Activated naive CD8-positive, alpha-beta T cell (primary cell): ENCODE measurements at regions not wholly inside any gene's neighbourhood (a gene's known extent, or its start where the extent isn't known, plus 50 kb on each side); places are given as distances from the start of the nearest gene placed in this dataset.

Experiments used
- H3K27ac Mint-ChIP-seq: one replicate; pipeline ENCODE4 v1.8.0; 2021; ENCODE audit warnings: mixed read lengths
- H3K27me3 Mint-ChIP-seq: one replicate; pipeline ENCODE4 v1.8.0; 2021; ENCODE audit warnings: mixed read lengths
- H3K36me3 Mint-ChIP-seq: one replicate; pipeline ENCODE4 v1.8.0; 2021; ENCODE audit warnings: mixed read lengths
- H3K4me1 Mint-ChIP-seq: one replicate; pipeline ENCODE4 v1.8.0; 2021; ENCODE audit warnings: low read depth, mixed read lengths
- H3K4me3 Mint-ChIP-seq: one replicate; pipeline ENCODE4 v1.8.0; 2021; ENCODE audit warnings: mild to moderate bottlenecking, mixed read lengths
- H3K9me3 Mint-ChIP-seq: one replicate; pipeline ENCODE4 v1.8.0; 2021; ENCODE audit warnings: low read depth, mixed read lengths

- H3K27ac Mint-ChIP-seq = no peak overlapping the region
- peaks cover 7% of the 10 kb centered on the region for H3K36me3 Mint-ChIP-seq
- peaks cover 12% of the 10 kb centered on the region for H3K9me3 Mint-ChIP-seq
- H3K4me1 Mint-ChIP-seq = no peaks in the 10 kb centered on the region
- H3K27me3 Mint-ChIP-seq = no peaks in the 10 kb centered on the region
- H3K4me3 Mint-ChIP-seq = no peak overlapping the region
Observed at GRCh38 chr3:30135190-30135589, 471.2 kb upstream of the TGFBR2 start.

- Mint-ChIP-seq H3K4me1 (no peaks in the 10 kb centered on the region), H3K27me3 (no peaks in the 10 kb centered on the region)
Observed at GRCh38 chr3:30139283-30139682, 467.1 kb upstream of the TGFBR2 start.

GRCh38 chr3:30140356-30141075, 465.9 kb upstream of the TGFBR2 start:
- Mint-ChIP-seq H3K27ac (no peak overlapping the region), H3K4me3 (no peak overlapping the region), H3K9me3 (peaks cover 12% of the 10 kb centered on the region), H3K27me3 (no peaks in the 10 kb centered on the region), H3K4me1 (no peaks in the 10 kb centered on the region), H3K36me3 (peaks cover 5% of the 10 kb centered on the region)

More at GRCh38 chr3:30139283-30139682, 467.1 kb upstream of the TGFBR2 start:
- H3K4me3 Mint-ChIP-seq = no peak overlapping the region
- H3K27ac Mint-ChIP-seq = no peak overlapping the region
- peaks cover 12% of the 10 kb centered on the region for H3K9me3 Mint-ChIP-seq
- H3K36me3 Mint-ChIP-seq = peaks cover 7% of the 10 kb centered on the region

GRCh38 chr3:30141178-30141581, 465.2 kb upstream of the TGFBR2 start:
- no peaks in the 10 kb centered on the region for H3K27me3 Mint-ChIP-seq
- peaks cover under 1% of the 10 kb centered on the region for H3K36me3 Mint-ChIP-seq
- H3K9me3 Mint-ChIP-seq = peaks cover 7% of the 10 kb centered on the region
- H3K4me1 Mint-ChIP-seq = no peaks in the 10 kb centered on the region
- no peak overlapping the region for H3K27ac Mint-ChIP-seq
- no peak overlapping the region for H3K4me3 Mint-ChIP-seq

GRCh38 chr3:30141927-30142326, 464.5 kb upstream of the TGFBR2 start:
- no peaks in the 10 kb centered on the region for H3K4me1 Mint-ChIP-seq
- no peak overlapping the region for H3K27ac Mint-ChIP-seq
- H3K9me3 Mint-ChIP-seq = peaks cover under 1% of the 10 kb centered on the region
- H3K27me3 Mint-ChIP-seq = no peaks in the 10 kb centered on the region
- H3K4me3 Mint-ChIP-seq = no peak overlapping the region
- H3K36me3 Mint-ChIP-seq = no peaks in the 10 kb centered on the region

- Mint-ChIP-seq H3K4me3 (no peak overlapping the region), H3K27me3 (no peaks in the 10 kb centered on the region), H3K4me1 (no peaks in the 10 kb centered on the region), H3K36me3 (peaks cover under 1% of the 10 kb centered on the region), H3K27ac (no peak overlapping the region), H3K9me3 (peaks cover under 1% of the 10 kb centered on the region)
Observed at GRCh38 chr3:30142946-30143345, 463.5 kb upstream of the TGFBR2 start.

GRCh38 chr3:30145281-30145680, 461.1 kb upstream of the TGFBR2 start:
- Mint-ChIP-seq H3K9me3 (peaks cover 3% of the 10 kb centered on the region), H3K27me3 (peaks cover 4% of the 10 kb centered on the region), H3K4me1 (no peaks in the 10 kb centered on the region), H3K36me3 (peaks cover 4% of the 10 kb centered on the region), H3K4me3 (no peak overlapping the region), H3K27ac (no peak overlapping the region)

GRCh38 chr3:30146978-30147377, 459.4 kb upstream of the TGFBR2 start:
- Mint-ChIP-seq H3K4me3 (no peak overlapping the region), H3K27ac (no peak overlapping the region), H3K27me3 (peaks cover 4% of the 10 kb centered on the region), H3K9me3 (peaks cover 3% of the 10 kb centered on the region), H3K4me1 (no peaks in the 10 kb centered on the region), H3K36me3 (peaks cover 4% of the 10 kb centered on the region)

- H3K4me1 Mint-ChIP-seq = no peaks in the 10 kb centered on the region
- no peak overlapping the region for H3K4me3 Mint-ChIP-seq
- no peak overlapping the region for H3K27ac Mint-ChIP-seq
- H3K27me3 Mint-ChIP-seq = peaks cover 2% of the 10 kb centered on the region
- no peaks in the 10 kb centered on the region for H3K9me3 Mint-ChIP-seq
- no peaks in the 10 kb centered on the region for H3K36me3 Mint-ChIP-seq
Observed at GRCh38 chr3:30154853-30155252, 451.5 kb upstream of the TGFBR2 start.

- Mint-ChIP-seq H3K4me3 (no peak overlapping the region), H3K36me3 (no peaks in the 10 kb centered on the region), H3K4me1 (no peaks in the 10 kb centered on the region), H3K27ac (no peak overlapping the region), H3K27me3 (peaks cover 2% of the 10 kb centered on the region), H3K9me3 (no peaks in the 10 kb centered on the region)
Observed at GRCh38 chr3:30155755-30156154, 450.6 kb upstream of the TGFBR2 start.

- no peaks in the 10 kb centered on the region for H3K4me1 Mint-ChIP-seq
- no peak overlapping the region for H3K27ac Mint-ChIP-seq
- H3K4me3 Mint-ChIP-seq = no peak overlapping the region
- no peaks in the 10 kb centered on the region for H3K9me3 Mint-ChIP-seq
- H3K27me3 Mint-ChIP-seq = peaks cover 2% of the 10 kb centered on the region
- H3K36me3 Mint-ChIP-seq = no peaks in the 10 kb centered on the region
Observed at GRCh38 chr3:30156586-30157498, 449.6 kb upstream of the TGFBR2 start.

GRCh38 chr3:30161375-30161774, 445.0 kb upstream of the TGFBR2 start:
- Mint-ChIP-seq H3K27me3 (peaks cover 2% of the 10 kb centered on the region), H3K9me3 (no peaks in the 10 kb centered on the region), H3K4me1 (no peaks in the 10 kb centered on the region), H3K4me3 (no peak overlapping the region), H3K27ac (no peak overlapping the region), H3K36me3 (peaks cover 7% of the 10 kb centered on the region)

GRCh38 chr3:30162579-30162978, 443.8 kb upstream of the TGFBR2 start:
- Mint-ChIP-seq H3K27me3 (no peaks in the 10 kb centered on the region), H3K9me3 (no peaks in the 10 kb centered on the region), H3K4me1 (no peaks in the 10 kb centered on the region)

GRCh38 chr3:30166535-30166934, 439.9 kb upstream of the TGFBR2 start:
- Mint-ChIP-seq H3K4me1 (no peaks in the 10 kb centered on the region), H3K9me3 (no peaks in the 10 kb centered on the region), H3K27me3 (no peaks in the 10 kb centered on the region), H3K36me3 (peaks cover 7% of the 10 kb centered on the region), H3K4me3 (no peak overlapping the region), H3K27ac (no peak overlapping the region)

More at GRCh38 chr3:30162579-30162978, 443.8 kb upstream of the TGFBR2 start:
- no peak overlapping the region for H3K4me3 Mint-ChIP-seq
- H3K36me3 Mint-ChIP-seq = peaks cover 7% of the 10 kb centered on the region
- H3K27ac Mint-ChIP-seq = no peak overlapping the region

GRCh38 chr3:30167541-30168011, 438.8 kb upstream of the TGFBR2 start:
- H3K4me3 Mint-ChIP-seq = no peak overlapping the region
- no peaks in the 10 kb centered on the region for H3K27me3 Mint-ChIP-seq
- H3K9me3 Mint-ChIP-seq = no peaks in the 10 kb centered on the region
- H3K4me1 Mint-ChIP-seq = no peaks in the 10 kb centered on the region
- H3K36me3 Mint-ChIP-seq = peaks cover 7% of the 10 kb centered on the region
- H3K27ac Mint-ChIP-seq = no peak overlapping the region
